Stimulated activated naive CD8-positive, alpha-beta T cell treated with anti-CD3 and anti-CD28 coated beads, Interleukin-15, Interleukin-2, amounts not matched to agents 100 ng/mL and 50 ng/mL, for 24 hours (primary cell): ENCODE measurements at regions not wholly inside any gene's neighbourhood (a gene's known extent, or its start where the extent isn't known, plus 50 kb on each side); places are given as distances from the start of the nearest gene placed in this dataset.
"Not testable (repeated sequence)": the region's sequence is repeated elsewhere in the genome, so short reads cannot be mapped to it uniquely, and the experiment has no call there.

Experiments used
- H3K27ac Mint-ChIP-seq: one replicate; pipeline ENCODE4 v1.8.0; 2021; ENCODE audit warnings: mild to moderate bottlenecking, mixed read lengths
- H3K27me3 Mint-ChIP-seq: one replicate; pipeline ENCODE4 v1.8.0; 2021; ENCODE audit warnings: mixed read lengths
- H3K36me3 Mint-ChIP-seq: one replicate; pipeline ENCODE4 v1.8.0; 2021; ENCODE audit warnings: low read depth, mixed read lengths
- H3K4me1 Mint-ChIP-seq: one replicate; pipeline ENCODE4 v1.8.0; 2021; ENCODE audit warnings: low read depth, mixed read lengths
- H3K4me3 Mint-ChIP-seq: one replicate; pipeline ENCODE4 v1.8.0; 2021; ENCODE audit warnings: mild to moderate bottlenecking, mixed read lengths
- H3K9me3 Mint-ChIP-seq: one replicate; pipeline ENCODE4 v1.8.0; 2021; ENCODE audit warnings: mixed read lengths

DNA sequence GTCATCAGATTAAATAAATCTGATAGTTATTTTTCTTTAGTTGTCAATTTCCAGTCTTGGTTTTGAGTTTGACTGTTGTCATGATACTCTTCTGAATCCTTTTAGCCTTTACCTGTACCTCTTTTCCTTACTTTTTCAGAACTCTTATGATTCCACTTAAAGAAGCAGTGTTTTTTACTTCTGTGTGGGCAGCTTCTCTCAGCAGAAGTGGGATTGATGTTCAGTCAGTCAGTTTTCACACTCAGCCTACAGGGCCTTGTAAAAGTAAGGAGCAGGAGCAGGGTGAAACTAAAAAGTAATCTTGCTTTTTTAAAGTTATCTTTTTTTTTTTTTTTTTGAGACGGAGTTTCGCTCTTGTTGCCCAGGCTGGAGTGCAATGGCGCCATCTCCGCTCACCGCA, 75.1 kb downstream of the HAUS1 start:
- Mint-ChIP-seq H3K4me3 (peak overlapping the region; percentile 35), H3K9me3 (no peaks in the 10 kb centered on the region), H3K36me3 (peaks cover 28% of the 10 kb centered on the region), H3K27ac (no peak overlapping the region), H3K4me1 (peaks cover 78% of the 10 kb centered on the region), H3K27me3 (no peaks in the 10 kb centered on the region)

- H3K4me1 Mint-ChIP-seq: peaks cover 67% of the 10 kb centered on the region
- no peaks in the 10 kb centered on the region for H3K27me3 Mint-ChIP-seq
- no peak overlapping the region for H3K27ac Mint-ChIP-seq
- H3K36me3 Mint-ChIP-seq: peaks cover 13% of the 10 kb centered on the region
- H3K4me3 Mint-ChIP-seq: no peak overlapping the region
- H3K9me3 Mint-ChIP-seq: no peaks in the 10 kb centered on the region
Observed at GRCh38 chr18:46182633-46183358, 78.6 kb downstream of the HAUS1 start.

DNA sequence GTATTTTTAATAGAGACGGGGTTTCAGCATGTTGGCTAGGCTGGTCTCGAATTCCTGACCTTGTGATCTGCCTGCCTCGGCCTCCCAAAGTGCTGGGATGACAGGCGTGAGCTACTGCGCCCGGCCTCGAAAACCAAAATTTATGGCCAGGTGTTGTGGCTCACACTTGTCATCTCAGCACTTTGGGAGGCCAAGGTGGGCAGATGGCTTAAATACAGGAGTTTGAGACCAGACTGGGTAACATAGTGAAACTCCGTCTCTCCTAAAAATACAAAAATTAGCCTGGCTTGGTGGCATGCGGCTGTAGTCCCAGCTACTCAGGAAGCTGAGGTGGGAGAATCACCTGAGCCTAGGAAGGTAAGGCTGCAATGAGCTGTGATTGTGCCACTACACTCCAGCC, 80.1 kb downstream of the HAUS1 start:
- H3K4me3 Mint-ChIP-seq, H3K36me3 Mint-ChIP-seq, H3K27me3 Mint-ChIP-seq, H3K9me3 Mint-ChIP-seq: not testable (repeated sequence)
- H3K4me1 Mint-ChIP-seq: peaks cover 67% of the 10 kb centered on the region
- H3K27ac Mint-ChIP-seq: peak overlapping the region; percentile 29

DNA sequence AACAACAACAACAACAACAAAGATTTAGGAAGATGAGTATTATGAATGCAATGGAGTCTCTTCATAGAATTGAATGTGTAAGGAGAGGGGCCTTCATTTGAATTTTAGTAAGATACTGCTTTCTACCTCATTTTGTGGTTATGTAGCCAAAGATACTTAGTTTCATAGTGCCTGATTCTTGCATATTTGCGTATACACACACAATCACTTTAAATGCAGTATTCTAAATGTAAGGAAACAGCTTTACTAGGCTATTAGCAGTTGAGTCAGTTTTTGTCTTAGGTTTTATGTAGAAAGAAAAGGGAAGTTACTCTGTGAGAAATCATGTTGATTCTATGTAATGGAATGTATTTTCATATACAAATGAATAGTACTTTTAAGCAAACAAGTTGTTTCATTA, 80.5 kb downstream of the HAUS1 start:
- Mint-ChIP-seq H3K27me3 (no peaks in the 10 kb centered on the region), H3K9me3 (no peaks in the 10 kb centered on the region), H3K4me1 (peaks cover 67% of the 10 kb centered on the region), H3K4me3 (no peak overlapping the region), H3K27ac (peak overlapping the region; percentile 29), H3K36me3 (peaks cover 8% of the 10 kb centered on the region)

- H3K9me3 Mint-ChIP-seq: no peaks in the 10 kb centered on the region
- H3K27me3 Mint-ChIP-seq: no peaks in the 10 kb centered on the region
- peaks cover 24% of the 10 kb centered on the region for H3K36me3 Mint-ChIP-seq
- no peak overlapping the region for H3K27ac Mint-ChIP-seq
- no peak overlapping the region for H3K4me3 Mint-ChIP-seq
- H3K4me1 Mint-ChIP-seq: peaks cover 40% of the 10 kb centered on the region
Observed at GRCh38 chr18:46190667-46191066, 86.5 kb downstream of the HAUS1 start.

- H3K4me3 Mint-ChIP-seq: no peak overlapping the region
- peaks cover 45% of the 10 kb centered on the region for H3K36me3 Mint-ChIP-seq
- no peaks in the 10 kb centered on the region for H3K27me3 Mint-ChIP-seq
- no peak overlapping the region for H3K27ac Mint-ChIP-seq
- peaks cover 53% of the 10 kb centered on the region for H3K4me1 Mint-ChIP-seq
- no peaks in the 10 kb centered on the region for H3K9me3 Mint-ChIP-seq
Observed at GRCh38 chr18:46196627-46197243, 92.5 kb downstream of the HAUS1 start.

- H3K9me3 Mint-ChIP-seq: no peaks in the 10 kb centered on the region
- H3K4me3 Mint-ChIP-seq: no peak overlapping the region
- peaks cover 68% of the 10 kb centered on the region for H3K4me1 Mint-ChIP-seq
- no peaks in the 10 kb centered on the region for H3K27me3 Mint-ChIP-seq
- H3K36me3 Mint-ChIP-seq: peaks cover 37% of the 10 kb centered on the region
- H3K27ac Mint-ChIP-seq: peak overlapping the region; percentile 19
Observed at GRCh38 chr18:46199515-46200147, 95.4 kb downstream of the HAUS1 start.

GRCh38 chr18:46200178-46201055, 96.2 kb downstream of the HAUS1 start:
- H3K4me3 Mint-ChIP-seq, H3K27me3 Mint-ChIP-seq, H3K9me3 Mint-ChIP-seq: not testable (repeated sequence)
- Mint-ChIP-seq H3K36me3 (peaks cover 42% of the 10 kb centered on the region), H3K4me1 (peaks cover 76% of the 10 kb centered on the region), H3K27ac (peak overlapping the region; percentile 19)

DNA sequence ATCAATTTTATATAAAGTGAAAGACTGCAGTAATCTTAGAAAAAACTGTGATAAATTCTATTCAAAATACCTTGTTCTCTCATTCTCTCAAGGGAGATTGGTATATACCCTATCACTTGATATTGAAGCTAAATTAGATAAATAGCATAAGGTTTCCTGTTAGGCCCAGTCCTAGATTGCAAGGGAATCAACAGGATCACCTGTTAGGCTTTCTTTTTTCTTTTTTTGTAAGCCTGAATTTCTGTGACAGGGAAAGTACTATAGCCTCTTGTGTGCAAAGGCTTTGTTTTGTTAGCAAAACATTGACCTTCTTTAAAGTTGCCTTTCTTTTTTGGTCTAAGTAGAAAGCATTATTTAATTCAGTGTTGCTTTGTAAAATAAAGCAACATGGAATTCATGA, 100.0 kb downstream of the HAUS1 start:
- H3K4me3 Mint-ChIP-seq: no peak overlapping the region
- H3K9me3 Mint-ChIP-seq: no peaks in the 10 kb centered on the region
- peaks cover 87% of the 10 kb centered on the region for H3K4me1 Mint-ChIP-seq
- H3K27ac Mint-ChIP-seq: no peak overlapping the region
- H3K27me3 Mint-ChIP-seq: no peaks in the 10 kb centered on the region
- H3K36me3 Mint-ChIP-seq: peaks cover 42% of the 10 kb centered on the region

DNA sequence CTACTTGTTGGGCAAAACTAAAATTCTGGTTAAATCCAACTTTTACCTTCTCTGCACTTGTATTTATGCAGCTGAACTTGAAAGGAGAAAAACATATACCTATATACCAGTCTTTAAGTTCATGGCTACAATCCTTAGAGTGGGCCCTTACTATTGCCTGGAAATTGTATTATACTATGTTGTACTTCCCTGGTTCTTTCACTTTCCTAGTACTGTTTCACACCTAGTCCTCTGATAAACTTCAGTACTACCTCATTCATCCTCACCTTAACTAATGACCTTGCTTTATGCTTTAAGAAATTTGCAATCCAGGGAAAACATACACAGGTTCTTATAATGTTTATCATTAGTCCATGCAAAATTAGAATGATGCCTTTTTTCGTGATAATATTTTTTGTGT, 103.8 kb downstream of the HAUS1 start:
- H3K4me3 Mint-ChIP-seq: no peak overlapping the region
- H3K9me3 Mint-ChIP-seq: no peaks in the 10 kb centered on the region
- peaks cover 96% of the 10 kb centered on the region for H3K4me1 Mint-ChIP-seq
- no peaks in the 10 kb centered on the region for H3K27me3 Mint-ChIP-seq
- H3K27ac Mint-ChIP-seq: peak overlapping the region; percentile 54
- peaks cover 39% of the 10 kb centered on the region for H3K36me3 Mint-ChIP-seq

GRCh38 chr18:46209161-46209560, 105.0 kb downstream of the HAUS1 start:
- Mint-ChIP-seq H3K4me3 (no peak overlapping the region), H3K27ac (peak overlapping the region; percentile 88), H3K27me3 (no peaks in the 10 kb centered on the region), H3K36me3 (peaks cover 39% of the 10 kb centered on the region), H3K9me3 (no peaks in the 10 kb centered on the region), H3K4me1 (peaks cover 96% of the 10 kb centered on the region)

DNA sequence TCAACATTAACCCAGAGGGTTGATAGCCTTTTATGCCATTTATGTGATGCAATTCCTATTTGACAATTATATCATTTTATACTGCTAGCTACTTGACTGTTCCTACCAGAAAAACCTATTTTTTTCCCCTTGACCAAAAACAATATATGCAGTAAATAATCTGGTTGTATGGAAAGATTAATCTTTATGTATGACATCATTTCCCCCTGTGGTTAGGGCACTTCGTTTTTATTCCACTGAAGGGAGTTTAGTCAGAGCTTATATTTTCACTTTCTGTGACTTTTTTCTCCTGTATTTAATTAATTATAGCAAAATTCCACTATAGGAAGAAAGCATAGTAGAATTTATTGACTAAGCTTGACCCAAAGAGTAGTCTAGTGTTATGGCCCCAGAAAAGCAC, 107.6 kb downstream of the HAUS1 start:
- Mint-ChIP-seq H3K27ac (peak overlapping the region; percentile 96), H3K4me1 (peaks cover 94% of the 10 kb centered on the region)

GRCh38 chr18:46212398-46212797, 108.2 kb downstream of the HAUS1 start:
- Mint-ChIP-seq H3K9me3 (no peaks in the 10 kb centered on the region), H3K27ac (peak overlapping the region; percentile 96), H3K27me3 (no peaks in the 10 kb centered on the region), H3K36me3 (peaks cover 43% of the 10 kb centered on the region), H3K4me3 (peak overlapping the region; percentile 55), H3K4me1 (peaks cover 97% of the 10 kb centered on the region)

More for the DNA sequence above, 107.6 kb downstream of the HAUS1 start:
- Mint-ChIP-seq H3K36me3 (peaks cover 37% of the 10 kb centered on the region), H3K9me3 (no peaks in the 10 kb centered on the region), H3K4me3 (peak overlapping the region; percentile 55), H3K27me3 (no peaks in the 10 kb centered on the region)

GRCh38 chr18:46213295-46213694, 109.1 kb downstream of the HAUS1 start:
- no peak overlapping the region for H3K4me3 Mint-ChIP-seq
- peaks cover 42% of the 10 kb centered on the region for H3K36me3 Mint-ChIP-seq
- peak overlapping the region; percentile 74 for H3K27ac Mint-ChIP-seq
- H3K4me1 Mint-ChIP-seq: peaks cover 97% of the 10 kb centered on the region
- H3K9me3 Mint-ChIP-seq: no peaks in the 10 kb centered on the region
- no peaks in the 10 kb centered on the region for H3K27me3 Mint-ChIP-seq

GRCh38 chr18:46214435-46214834, 110.2 kb downstream of the HAUS1 start:
- peaks cover 94% of the 10 kb centered on the region for H3K4me1 Mint-ChIP-seq
- H3K36me3 Mint-ChIP-seq: peaks cover 48% of the 10 kb centered on the region
- H3K4me3 Mint-ChIP-seq: peak overlapping the region; percentile 15
- H3K27ac Mint-ChIP-seq: peak overlapping the region; percentile 72
- H3K9me3 Mint-ChIP-seq: no peaks in the 10 kb centered on the region
- H3K27me3 Mint-ChIP-seq: no peaks in the 10 kb centered on the region
